Pons (tissue), 1 donor: ENCODE measurements at regions not wholly inside any gene's neighbourhood (a gene's known extent, or its start where the extent isn't known, plus 50 kb on each side); places are given as distances from the start of the nearest gene placed in this dataset.
A peak's percentile ranks its signal among the peaks of the same experiment; 100 is the strongest.
"Not testable (repeated sequence)": the region's sequence is repeated elsewhere in the genome, so short reads cannot be mapped to it uniquely, and the experiment has no call there.

Experiments used
- DNase-seq: peaks from one replicate; pipeline ENCODE4 v3.0.0-alpha.2; 2016; ENCODE audit warnings: low spot score

DNA sequence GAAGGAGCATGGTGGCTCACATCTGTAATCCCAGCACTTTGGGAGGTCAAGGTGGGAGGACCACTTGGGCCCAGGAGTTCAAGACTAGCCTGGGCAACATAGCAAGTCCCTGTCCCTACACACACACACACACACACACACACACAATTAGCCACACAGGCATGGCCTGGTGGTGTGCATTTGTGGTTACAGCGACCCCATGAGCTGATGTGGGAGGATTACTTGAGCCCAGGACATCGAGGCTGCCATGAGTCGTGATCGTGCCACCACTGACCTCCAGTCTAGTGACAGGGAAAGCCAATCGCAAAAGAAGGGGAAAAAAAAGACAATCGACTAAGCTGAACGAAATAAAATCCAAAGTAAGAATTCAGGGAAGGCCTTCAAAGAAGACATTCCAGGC is 67.9 kb downstream of the TBX3 start:
- no peak for DNase-seq

DNA sequence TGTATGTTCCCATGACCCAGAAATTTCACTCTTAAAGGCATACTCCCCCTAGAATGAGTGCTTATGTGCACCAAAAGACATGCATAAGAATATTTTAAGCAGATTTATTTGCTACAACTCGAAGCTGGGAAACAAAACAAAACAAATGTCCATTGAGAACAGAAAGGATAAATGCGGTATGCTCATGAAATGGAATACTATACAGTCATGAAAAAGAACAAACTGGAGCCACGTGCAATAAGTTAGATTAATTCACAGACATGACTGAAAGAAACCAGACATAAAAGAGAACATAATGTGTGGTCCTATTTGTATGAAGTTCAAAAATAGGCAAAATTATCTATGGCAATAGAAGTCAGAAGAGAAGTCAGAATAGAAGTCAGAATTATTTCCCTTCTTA is 69.9 kb downstream of the TBX3 start:
- DNase-seq = no peak

GRCh38 chr12:114612062-114612461 is 71.9 kb downstream of the TBX3 start:
- DNase-seq = no peak

DNA sequence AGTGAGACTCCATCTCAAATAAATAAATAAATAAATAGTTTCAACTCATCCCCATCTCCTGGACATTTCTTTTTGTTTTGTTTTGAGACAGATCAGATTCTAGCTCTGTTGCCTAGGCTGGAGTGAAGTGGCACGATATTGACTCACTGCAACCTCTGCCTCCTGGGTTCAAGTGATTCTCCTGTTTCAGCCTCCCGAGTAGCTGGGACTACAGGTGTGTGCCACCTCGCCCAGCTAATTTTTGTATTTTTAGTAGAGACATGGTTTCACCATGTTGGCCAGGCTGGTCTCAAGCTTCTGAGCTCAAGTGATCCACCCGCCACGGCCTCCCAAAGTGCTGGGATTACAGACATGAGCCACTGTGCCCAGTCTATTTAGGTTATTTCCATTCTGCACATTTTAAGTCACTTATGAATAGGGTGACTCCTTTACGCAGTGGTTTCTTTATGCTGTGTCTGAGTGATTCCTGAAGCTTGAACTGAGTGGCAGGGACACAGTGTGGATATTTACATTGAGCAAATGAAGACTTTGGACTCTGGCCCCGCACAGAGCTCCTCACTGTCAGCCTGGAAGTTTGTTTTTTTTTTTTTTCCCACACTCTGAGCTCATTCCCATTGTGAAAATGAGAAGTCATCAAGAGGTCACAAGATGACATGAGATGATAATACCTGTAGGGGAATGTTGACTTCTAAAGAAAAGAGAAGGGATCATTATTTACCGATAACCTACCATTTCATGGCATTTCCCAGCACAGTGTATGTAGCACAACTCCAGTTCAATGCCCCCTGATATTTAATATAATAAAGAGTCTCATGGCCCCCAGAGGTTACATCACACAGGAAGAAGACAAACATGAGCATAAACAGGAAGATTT is 72.6 kb downstream of the TBX3 start:
- no peak for DNase-seq

DNA sequence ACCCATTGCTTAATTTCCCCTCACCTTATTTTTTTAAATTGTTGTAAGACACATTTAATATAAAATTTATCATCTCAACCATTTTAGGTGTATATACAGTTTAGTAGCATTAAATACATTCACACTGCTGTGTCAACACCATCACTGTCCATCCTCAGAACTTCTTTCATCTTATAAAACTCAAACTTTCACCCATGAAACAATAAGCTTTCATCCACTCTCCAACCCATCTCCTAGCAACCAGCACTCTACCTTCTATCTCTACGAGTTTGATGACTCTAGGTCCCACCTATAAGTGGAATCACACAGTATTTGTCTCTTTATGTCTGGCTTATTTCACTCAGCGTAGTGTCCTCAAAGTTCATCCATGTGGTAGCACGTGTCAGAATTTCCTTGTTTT is 75.5 kb downstream of the TBX3 start:
- no peak for DNase-seq

DNA sequence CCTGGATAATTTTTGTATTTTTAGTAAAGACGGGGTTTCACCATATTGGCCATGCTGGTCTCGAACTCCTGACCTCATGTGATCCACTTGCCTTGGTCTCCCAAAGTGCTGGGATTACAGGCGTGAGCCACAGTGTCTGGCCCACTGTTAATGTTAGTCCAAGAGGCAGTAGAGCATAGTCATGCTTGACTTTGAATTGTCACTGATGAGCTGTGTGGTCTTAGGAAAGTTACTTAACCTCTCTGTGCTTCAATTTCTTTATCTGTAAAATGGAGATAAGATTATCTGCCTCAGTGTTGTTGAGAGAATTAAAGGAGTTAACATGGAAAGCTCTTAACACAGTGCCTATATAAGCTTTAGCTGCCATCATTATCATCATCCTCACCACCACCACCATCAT is 78.1 kb downstream of the TBX3 start:
- no peak for DNase-seq

- no peak for DNase-seq
Observed at GRCh38 chr12:114604606-114605005, 79.4 kb downstream of the TBX3 start.

DNA sequence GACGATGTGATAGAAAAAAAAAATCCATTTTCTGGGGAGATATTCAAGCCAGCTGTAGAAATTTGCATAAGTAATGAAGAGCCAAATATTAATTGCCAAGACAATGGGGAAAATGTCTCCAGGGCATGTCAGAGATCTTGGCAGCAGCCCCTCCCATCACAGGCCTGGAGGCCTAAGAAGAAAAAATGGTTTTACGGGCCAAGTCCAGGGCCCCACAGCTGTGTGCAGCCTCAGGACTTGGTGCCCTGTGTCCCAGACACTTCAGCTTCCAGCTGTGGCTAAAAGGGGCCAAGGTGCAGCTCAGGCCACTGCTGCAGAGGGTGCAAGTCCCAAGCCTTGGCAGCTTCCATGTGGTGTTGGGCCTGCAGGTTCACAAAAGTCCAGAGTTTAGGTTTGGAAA is 83.4 kb downstream of the TBX3 start:
- DNase-seq = not testable (repeated sequence)

DNA sequence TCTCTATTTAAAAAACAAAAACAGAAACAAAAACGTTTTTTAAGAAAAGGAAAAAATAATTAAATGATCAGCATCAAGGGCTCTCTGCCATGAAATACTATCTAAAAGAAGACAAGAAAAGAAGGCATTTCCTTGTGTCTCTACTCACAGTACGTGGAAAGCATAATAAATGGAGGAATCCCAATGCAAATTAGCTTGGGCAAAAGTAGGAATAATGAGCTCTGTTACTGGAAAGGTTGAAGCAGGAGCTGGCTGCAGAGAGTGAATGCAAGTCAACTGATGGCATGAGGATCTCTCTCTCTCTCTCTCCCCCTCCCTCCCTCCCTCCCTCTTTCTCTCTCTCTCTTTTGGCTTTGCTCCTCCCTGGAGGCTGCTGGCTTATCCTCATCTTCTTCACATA is 85.9 kb downstream of the TBX3 start:
- no peak for DNase-seq

GRCh38 chr12:114592946-114593345 is 91.0 kb downstream of the TBX3 start:
- no peak for DNase-seq

- DNase-seq = no peak
Observed at GRCh38 chr12:114588061-114588460, 95.9 kb downstream of the TBX3 start.

DNA sequence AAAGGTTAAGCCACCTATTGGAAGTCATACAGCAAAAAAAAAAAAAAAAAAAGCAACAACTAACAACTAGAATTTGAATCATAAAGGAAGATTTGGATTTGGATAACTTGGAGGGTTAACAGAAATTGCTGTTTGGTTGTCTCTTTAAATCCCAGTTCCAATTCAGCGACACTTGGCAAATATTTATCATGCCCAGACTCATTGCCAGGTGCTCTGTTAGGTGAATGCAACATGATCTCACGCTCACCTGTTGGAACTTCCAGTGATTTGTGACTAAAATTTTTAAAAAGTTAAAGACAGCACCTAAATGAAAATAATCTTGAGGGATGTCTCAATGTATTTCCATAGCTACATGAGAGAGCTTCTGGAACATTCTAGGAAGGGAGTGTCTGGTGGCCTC is 103.7 kb downstream of the TBX3 start:
- no peak for DNase-seq

- DNase-seq = no peak
Observed at GRCh38 chr12:114579389-114579788, 104.6 kb downstream of the TBX3 start.

DNA sequence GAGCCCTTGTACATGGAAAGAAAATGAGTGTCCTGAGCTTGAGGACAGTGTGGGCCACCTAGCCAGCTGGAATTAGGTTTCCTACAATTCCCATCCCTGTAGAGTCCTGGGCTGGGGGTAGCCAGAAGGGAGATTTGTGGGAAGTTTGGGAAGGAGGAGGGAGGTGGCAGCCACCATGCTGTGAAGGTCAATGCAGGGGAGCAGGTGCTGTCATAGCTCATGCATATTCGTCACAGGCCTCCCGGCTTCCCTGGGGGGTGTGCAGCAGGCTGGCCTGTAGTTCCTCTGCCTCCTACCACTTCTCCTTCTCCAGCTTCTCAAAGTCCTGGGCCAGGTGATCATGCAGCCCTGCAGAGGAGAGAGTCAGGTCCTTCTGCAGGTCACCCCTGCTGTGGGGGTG is 121.3 kb downstream of the TBX3 start:
- DNase-seq = no peak

GRCh38 chr12:114555451-114555850 is 128.5 kb downstream of the TBX3 start:
- DNase-seq = no peak

DNA sequence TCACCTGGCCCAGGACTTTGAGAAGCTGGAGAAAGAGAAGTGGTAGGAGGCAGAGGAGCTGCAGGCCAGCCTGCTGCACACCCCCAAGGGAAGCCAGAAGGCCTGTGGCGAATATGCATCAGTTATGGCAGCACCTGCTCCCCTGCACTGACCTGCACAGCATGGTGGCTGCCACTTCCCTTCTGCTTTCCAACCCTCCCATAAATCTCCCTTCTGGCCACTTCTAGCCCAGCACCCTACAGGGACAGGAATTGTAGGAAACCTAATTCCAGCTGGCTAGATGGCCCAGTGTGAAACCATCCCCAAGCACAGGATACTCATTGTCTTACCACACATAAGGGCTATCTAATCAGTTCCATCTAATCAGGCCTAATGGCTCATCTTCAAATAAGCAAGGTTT is 136.3 kb downstream of the TBX3 start:
- no peak for DNase-seq

DNA sequence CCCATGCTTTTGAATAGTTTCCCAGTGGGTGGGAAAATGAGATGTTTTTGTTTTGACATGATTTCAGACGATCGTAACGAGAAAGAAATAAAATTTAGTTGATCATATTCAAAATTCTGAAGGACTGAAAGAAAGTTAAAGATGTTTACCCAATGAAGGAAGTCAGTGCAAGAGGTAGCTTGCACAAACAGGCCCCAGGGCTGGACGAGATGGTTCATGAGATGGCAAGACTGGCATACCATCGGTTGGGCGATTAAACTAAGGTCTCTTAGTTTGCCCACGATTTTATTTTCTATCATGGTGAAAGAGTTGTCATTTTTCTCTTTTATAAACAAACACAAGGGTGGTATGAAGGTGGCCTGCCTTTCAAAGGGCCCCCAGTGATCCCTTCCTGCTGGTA is 124.5 kb upstream of the TBX5 start:
- DNase-seq = no peak

GRCh38 chr12:114529966-114530365 is 124.0 kb upstream of the TBX5 start:
- DNase-seq = no peak

GRCh38 chr12:114528766-114529165 is 122.8 kb upstream of the TBX5 start:
- no peak for DNase-seq

DNA sequence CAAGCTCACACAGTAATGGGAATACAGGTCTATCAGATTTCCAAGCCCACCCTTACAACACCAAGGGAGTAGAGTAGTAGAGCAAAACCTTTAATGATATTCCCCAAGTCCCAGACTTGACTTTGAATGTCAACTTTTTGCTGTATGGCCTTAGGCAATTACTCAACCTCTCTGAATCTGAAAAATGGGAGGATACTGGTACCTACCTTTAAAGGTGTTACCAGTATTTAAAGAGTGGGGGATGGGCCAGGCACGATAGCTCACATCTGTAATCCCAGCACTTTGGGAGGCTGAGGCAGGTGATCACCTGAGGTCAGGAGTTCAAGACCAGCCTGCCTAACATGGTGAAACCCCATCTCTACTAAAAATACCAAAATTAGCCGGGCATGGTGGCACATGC is 115.2 kb upstream of the TBX5 start:
- not testable (repeated sequence) for DNase-seq

DNA sequence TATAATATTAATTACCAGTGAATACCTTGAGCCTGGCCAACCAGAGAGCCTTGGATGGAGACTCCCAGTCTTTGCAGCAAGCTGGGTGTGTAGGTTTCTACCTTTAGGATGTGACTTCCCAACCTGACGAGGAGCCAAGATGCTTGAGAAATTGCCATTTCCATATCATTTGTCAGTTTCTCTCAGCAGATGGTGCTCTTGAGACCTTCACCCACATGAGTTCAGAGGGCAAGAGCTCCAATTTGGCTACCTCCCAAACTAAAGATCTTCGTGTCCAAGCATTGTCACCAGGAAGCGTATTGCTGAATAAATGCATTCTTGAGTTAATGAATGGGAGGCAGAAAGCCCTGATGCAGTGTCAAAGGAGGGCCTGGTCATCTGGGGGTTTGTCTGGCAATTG is 106.4 kb upstream of the TBX5 start:
- no peak for DNase-seq

GRCh38 chr12:114508529-114509129 is 102.7 kb upstream of the TBX5 start:
- DNase-seq = peak; percentile 81

GRCh38 chr12:114506651-114507050 is 100.7 kb upstream of the TBX5 start:
- no peak for DNase-seq

GRCh38 chr12:114504311-114504710 is 98.4 kb upstream of the TBX5 start:
- no peak for DNase-seq
